Keratinocyte (primary cell): ENCODE measurements at regions not wholly inside any gene's neighbourhood (a gene's known extent, or its start where the extent isn't known, plus 50 kb on each side); places are given as distances from the start of the nearest gene placed in this dataset.

ENCODE experiments used
- DNase-seq: peaks from one replicate; pipeline ENCODE4 v3.0.0-alpha.2; 2011; ENCODE audit warnings: low read depth, missing footprints, low spot score
- FAIRE-seq: peaks from 2 replicates; lab custom pipeline; 2011; peaks lifted over from hg19 to GRCh38; lab: Jason Lieb, UNC
- H2AFZ ChIP-seq: 2 replicates; pipeline ENCODE4 v1.6.0; 2012; ENCODE audit warnings: low read length, control low read depth, inconsistent platforms; ENCODE audit not compliant: control insufficient read depth
- H3K27ac ChIP-seq: 2 replicates; pipeline ENCODE4 v1.5.1; 2011; ENCODE audit warnings: low read length; ENCODE audit not compliant: control insufficient read depth, insufficient read depth
- H3K27me3 ChIP-seq: 3 replicates; pipeline ENCODE4 v1.6.0; 2011; ENCODE audit warnings: low read length; ENCODE audit not compliant: control insufficient read depth, insufficient read depth; ENCODE audit errors: extremely low read depth
- H3K36me3 ChIP-seq, 2 experiments: 2 replicates in 1 of 2; 3 replicates in 1 of 2; pipeline ENCODE4 v1.5.1; 2011; ENCODE audit warnings: low read length in 2 of 2, mild to moderate bottlenecking in 1 of 2; ENCODE audit not compliant: control insufficient read depth in 2 of 2, insufficient read depth in 2 of 2; ENCODE audit errors: extremely low read depth in 1 of 2
- H3K4me1 ChIP-seq: 3 replicates; pipeline ENCODE4 v1.5.1; 2011; ENCODE audit warnings: low read length; ENCODE audit not compliant: control insufficient read depth, insufficient read depth; ENCODE audit errors: extremely low read depth
- H3K4me2 ChIP-seq: 3 replicates; pipeline ENCODE4 v1.6.0; 2011; ENCODE audit warnings: low read depth, low read length; ENCODE audit not compliant: control insufficient read depth, insufficient read depth; ENCODE audit errors: extremely low read depth
- H3K4me3 ChIP-seq, 3 experiments: fragments of 200-600 bp in 1 of 3; sonication (generic) in 1 of 3; 2 replicates in 2 of 3; 3 replicates in 1 of 3; pipeline ENCODE4 v1.5.1; 2011 to 2016; ENCODE audit warnings: low read length in 3 of 3, mild to moderate bottlenecking in 3 of 3, control low read depth in 2 of 3, inconsistent platforms in 1 of 3, low read depth in 1 of 3, mixed read lengths in 1 of 3, mixed run types in 1 of 3, moderate library complexity in 1 of 3; ENCODE audit not compliant: control insufficient read depth in 2 of 3, insufficient read depth in 2 of 3; ENCODE audit errors: extremely low read depth in 1 of 3
- H3K79me2 ChIP-seq: 2 replicates; pipeline ENCODE4 v1.6.0; 2012; ENCODE audit warnings: low read length; ENCODE audit not compliant: control insufficient read depth, insufficient read depth
- H3K9ac ChIP-seq: 3 replicates; pipeline ENCODE4 v1.6.0; 2011; ENCODE audit warnings: low read length; ENCODE audit not compliant: control insufficient read depth, insufficient read depth; ENCODE audit errors: extremely low read depth
- H3K9me1 ChIP-seq: 3 replicates; pipeline ENCODE4 v1.6.0; 2011; ENCODE audit warnings: low read length; ENCODE audit not compliant: control insufficient read depth, insufficient read depth; ENCODE audit errors: extremely low read depth
- H3K9me3 ChIP-seq: 2 replicates; pipeline ENCODE4 v1.5.1; 2012; ENCODE audit warnings: low read depth, low read length; ENCODE audit not compliant: control insufficient read depth
- H4K20me1 ChIP-seq: 3 replicates; pipeline ENCODE4 v1.6.0; 2011; ENCODE audit warnings: low read length; ENCODE audit not compliant: control insufficient read depth, insufficient read depth; ENCODE audit errors: extremely low read depth
- EZH2 ChIP-seq: IDR thresholded peaks from one replicate; pipeline ENCODE4 v1.6.1; 2012; ENCODE audit warnings: inconsistent platforms, mild to moderate bottlenecking, low read length, moderate library complexity
- dilution Hi-C: fragments of 300-500 bp; cut with MboI; formaldehyde crosslinking; loops from one replicate; pipeline ENCODE4 v1.7.0; 2020; ENCODE audit warnings: low sequenced_read_pairs; ENCODE audit not compliant: extremely low pct_ligation_motif_present
- TF ChIP-seq, protein P1 (sequence below), 3 experiments: IDR thresholded peaks in 1 of 3; conservative IDR thresholded peaks in 1 of 3; optimal IDR thresholded peaks in 1 of 3; 2 replicates in 2 of 3; 3 replicates in 1 of 3; pipeline versions ENCODE3 to v1.5.1; 2011; ENCODE audit warnings: low read length in 3 of 3, mild to moderate bottlenecking in 3 of 3, moderate library complexity in 2 of 3, control low read depth in 1 of 3, inconsistent platforms in 1 of 3; ENCODE audit not compliant: insufficient read depth in 2 of 3; ENCODE audit errors: extremely low read depth in 1 of 3

DNA sequence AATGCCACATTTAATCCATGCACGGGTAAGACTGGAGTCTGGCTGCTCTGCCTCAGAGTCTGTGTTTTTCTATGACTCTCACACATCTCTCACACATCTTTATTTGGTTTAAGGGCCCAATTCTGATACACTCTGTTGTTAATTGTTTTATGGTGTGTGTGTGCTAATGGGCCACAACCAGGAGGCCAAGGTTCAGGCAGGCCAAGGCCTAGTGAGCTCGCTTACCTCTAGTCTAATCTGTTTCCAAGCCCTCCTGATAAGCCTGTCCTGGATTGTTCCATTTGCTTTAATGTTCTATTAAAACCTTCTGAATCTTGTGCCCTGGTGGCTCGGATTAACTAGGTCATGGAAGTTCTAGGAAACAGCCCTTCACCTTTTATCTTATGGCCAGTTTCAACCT lies 445.4 kb upstream of the DPH6 start:
- no peak overlapping the region for H3K4me3 ChIP-seq
- H3K4me1 ChIP-seq, result no peaks in the 10 kb centered on the region
- no peak for DNase-seq
- TF ChIP-seq, protein P1, sequence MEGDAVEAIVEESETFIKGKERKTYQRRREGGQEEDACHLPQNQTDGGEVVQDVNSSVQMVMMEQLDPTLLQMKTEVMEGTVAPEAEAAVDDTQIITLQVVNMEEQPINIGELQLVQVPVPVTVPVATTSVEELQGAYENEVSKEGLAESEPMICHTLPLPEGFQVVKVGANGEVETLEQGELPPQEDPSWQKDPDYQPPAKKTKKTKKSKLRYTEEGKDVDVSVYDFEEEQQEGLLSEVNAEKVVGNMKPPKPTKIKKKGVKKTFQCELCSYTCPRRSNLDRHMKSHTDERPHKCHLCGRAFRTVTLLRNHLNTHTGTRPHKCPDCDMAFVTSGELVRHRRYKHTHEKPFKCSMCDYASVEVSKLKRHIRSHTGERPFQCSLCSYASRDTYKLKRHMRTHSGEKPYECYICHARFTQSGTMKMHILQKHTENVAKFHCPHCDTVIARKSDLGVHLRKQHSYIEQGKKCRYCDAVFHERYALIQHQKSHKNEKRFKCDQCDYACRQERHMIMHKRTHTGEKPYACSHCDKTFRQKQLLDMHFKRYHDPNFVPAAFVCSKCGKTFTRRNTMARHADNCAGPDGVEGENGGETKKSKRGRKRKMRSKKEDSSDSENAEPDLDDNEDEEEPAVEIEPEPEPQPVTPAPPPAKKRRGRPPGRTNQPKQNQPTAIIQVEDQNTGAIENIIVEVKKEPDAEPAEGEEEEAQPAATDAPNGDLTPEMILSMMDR (optimal IDR thresholded peaks at IDR 0.05 in 1 of 3, IDR thresholded peaks at IDR 0.05 in 1 of 3, conservative IDR thresholded peaks at IDR 0.05 in 1 of 3; ENCODE audit: extremely low read depth in 1 of 3, insufficient read depth in 2 of 3, low read length in 3 of 3), result no peak
- TF ChIP-seq EZH2, result no peak
- no peak for FAIRE-seq
- no peaks in the 10 kb centered on the region for H4K20me1 ChIP-seq
- no peak overlapping the region for H3K9ac ChIP-seq
- H3K27me3 ChIP-seq, result no peaks in the 10 kb centered on the region
- dilution Hi-C loops, result no loop called here
- no peaks in the 10 kb centered on the region for H3K9me1 ChIP-seq
- no peaks in the 10 kb centered on the region for H3K36me3 ChIP-seq
- H3K4me2 ChIP-seq, result no peak overlapping the region
- H3K9me3 ChIP-seq, result no peaks in the 10 kb centered on the region
- no peaks in the 10 kb centered on the region for H3K79me2 ChIP-seq
- H3K27ac ChIP-seq, result no peak overlapping the region
- H2AFZ ChIP-seq, result no peak overlapping the region

DNA sequence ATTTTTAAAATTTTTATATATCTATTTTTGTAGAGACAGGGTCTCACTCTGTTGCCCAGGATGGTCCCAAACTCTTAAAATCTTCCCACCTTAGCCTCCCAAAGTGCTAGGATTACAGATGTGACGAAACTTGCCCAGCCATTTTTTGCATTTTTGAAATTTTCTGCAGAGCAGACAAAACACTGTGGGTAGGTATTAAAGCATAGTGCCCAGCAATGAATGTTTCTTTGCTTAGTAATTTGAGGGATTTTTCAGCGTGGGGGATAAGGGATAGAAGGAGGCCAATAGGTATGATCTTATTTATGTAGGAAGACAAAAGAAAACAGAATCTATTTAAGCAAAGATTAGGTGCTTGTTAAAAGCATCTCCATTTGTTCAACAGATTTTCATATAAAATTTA lies 446.8 kb upstream of the DPH6 start:
- TF ChIP-seq, protein P1 (optimal IDR thresholded peaks at IDR 0.05 in 1 of 3, IDR thresholded peaks at IDR 0.05 in 1 of 3, conservative IDR thresholded peaks at IDR 0.05 in 1 of 3; ENCODE audit: extremely low read depth in 1 of 3, insufficient read depth in 2 of 3, low read length in 3 of 3), result no peak
- TF ChIP-seq EZH2, result no peak
- Histone ChIP-seq H2AFZ (no peak overlapping the region), H4K20me1 (no peaks in the 10 kb centered on the region), H3K9ac (no peak overlapping the region), H3K9me1 (no peaks in the 10 kb centered on the region), H3K4me2 (no peak overlapping the region), H3K4me3 (no peak overlapping the region), H3K27me3 (no peaks in the 10 kb centered on the region), H3K36me3 (no peaks in the 10 kb centered on the region), H3K27ac (no peak overlapping the region), H3K79me2 (no peaks in the 10 kb centered on the region), H3K9me3 (no peaks in the 10 kb centered on the region), H3K4me1 (no peaks in the 10 kb centered on the region)
- dilution Hi-C loops, result no loop called here
- FAIRE-seq (no peak), DNase-seq (no peak)
